ENCODE measurements at regions not wholly inside any gene's neighbourhood (a gene's known extent, or its start where the extent isn't known, plus 50 kb on each side); places are given as distances from the start of the nearest gene placed in this dataset.

DNA sequence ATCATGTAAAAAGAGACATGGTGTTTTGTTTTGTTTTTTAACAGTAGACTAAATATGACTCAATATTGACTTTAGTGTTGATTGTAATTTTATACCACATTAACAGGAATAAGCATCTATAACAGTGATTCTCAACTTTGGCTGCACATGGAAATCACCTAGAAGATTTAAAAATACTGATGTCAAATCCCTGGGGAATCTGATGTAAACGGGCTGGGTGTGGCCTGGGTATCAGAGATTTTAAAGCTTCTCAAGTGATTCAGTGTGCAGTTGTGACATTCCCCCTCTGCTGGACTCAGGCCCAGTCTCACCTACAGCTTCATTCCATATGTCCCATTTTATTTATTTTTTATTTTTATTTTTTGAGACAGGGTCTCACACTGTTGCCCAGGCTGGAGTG lies 82.8 kb upstream of the ATP8B1 start:
- DNase-seq (ENCODE audit: low read depth, low spot score): no peak
- Histone ChIP-seq H4K20me1 (ENCODE audit: control insufficient read depth, extremely low read depth, insufficient read depth, low read length) (no peaks in the 10 kb centered on the region), H3K4me1 (ENCODE audit: control insufficient read depth, extremely low read depth, insufficient read depth, low read length) (peaks cover 4% of the 10 kb centered on the region), H3K9me1 (ENCODE audit: control insufficient read depth, extremely low read depth, insufficient read depth, low read length) (no peaks in the 10 kb centered on the region), H3K27ac (ENCODE audit: control insufficient read depth, insufficient read depth, low read length) (no peak overlapping the region), H3K36me3 (ENCODE audit: control insufficient read depth in 2 of 2, extremely low read depth in 1 of 2, insufficient read depth in 2 of 2, low read length in 2 of 2) (no peaks in the 10 kb centered on the region), H3K79me2 (ENCODE audit: control insufficient read depth, insufficient read depth, low read length) (no peaks in the 10 kb centered on the region), H2AFZ (ENCODE audit: control insufficient read depth, low read length) (no peak overlapping the region), H3K9ac (ENCODE audit: control insufficient read depth, extremely low read depth, insufficient read depth, low read length) (no peak overlapping the region), H3K4me2 (ENCODE audit: control insufficient read depth, extremely low read depth, insufficient read depth, low read depth, low read length) (no peak overlapping the region), H3K4me3 (ENCODE audit: control insufficient read depth in 2 of 3, extremely low read depth in 1 of 3, insufficient read depth in 2 of 3, low read depth in 1 of 3, low read length in 3 of 3) (no peak overlapping the region), H3K9me3 (ENCODE audit: control insufficient read depth, low read depth, low read length) (peaks cover 4% of the 10 kb centered on the region), H3K27me3 (ENCODE audit: control insufficient read depth, extremely low read depth, insufficient read depth, low read length) (no peaks in the 10 kb centered on the region)
- FAIRE-seq: no peak
- dilution Hi-C loops (cut with MboI; ENCODE audit: extremely low pct_ligation_motif_present, low sequenced_read_pairs): loop anchor here (25.0 kb wide), 1 partner anchor 151 kb away; the partner anchor contains the start of gene NEDD4L
- TF ChIP-seq EZH2 (IDR thresholded peaks at IDR 0.05; ENCODE audit: low read length): no peak
- TF ChIP-seq, protein P1, sequence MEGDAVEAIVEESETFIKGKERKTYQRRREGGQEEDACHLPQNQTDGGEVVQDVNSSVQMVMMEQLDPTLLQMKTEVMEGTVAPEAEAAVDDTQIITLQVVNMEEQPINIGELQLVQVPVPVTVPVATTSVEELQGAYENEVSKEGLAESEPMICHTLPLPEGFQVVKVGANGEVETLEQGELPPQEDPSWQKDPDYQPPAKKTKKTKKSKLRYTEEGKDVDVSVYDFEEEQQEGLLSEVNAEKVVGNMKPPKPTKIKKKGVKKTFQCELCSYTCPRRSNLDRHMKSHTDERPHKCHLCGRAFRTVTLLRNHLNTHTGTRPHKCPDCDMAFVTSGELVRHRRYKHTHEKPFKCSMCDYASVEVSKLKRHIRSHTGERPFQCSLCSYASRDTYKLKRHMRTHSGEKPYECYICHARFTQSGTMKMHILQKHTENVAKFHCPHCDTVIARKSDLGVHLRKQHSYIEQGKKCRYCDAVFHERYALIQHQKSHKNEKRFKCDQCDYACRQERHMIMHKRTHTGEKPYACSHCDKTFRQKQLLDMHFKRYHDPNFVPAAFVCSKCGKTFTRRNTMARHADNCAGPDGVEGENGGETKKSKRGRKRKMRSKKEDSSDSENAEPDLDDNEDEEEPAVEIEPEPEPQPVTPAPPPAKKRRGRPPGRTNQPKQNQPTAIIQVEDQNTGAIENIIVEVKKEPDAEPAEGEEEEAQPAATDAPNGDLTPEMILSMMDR (optimal IDR thresholded peaks at IDR 0.05 in 1 of 3, IDR thresholded peaks at IDR 0.05 in 1 of 3, conservative IDR thresholded peaks at IDR 0.05 in 1 of 3; ENCODE audit: extremely low read depth in 1 of 3, insufficient read depth in 2 of 3, low read length in 3 of 3): no peak

DNA sequence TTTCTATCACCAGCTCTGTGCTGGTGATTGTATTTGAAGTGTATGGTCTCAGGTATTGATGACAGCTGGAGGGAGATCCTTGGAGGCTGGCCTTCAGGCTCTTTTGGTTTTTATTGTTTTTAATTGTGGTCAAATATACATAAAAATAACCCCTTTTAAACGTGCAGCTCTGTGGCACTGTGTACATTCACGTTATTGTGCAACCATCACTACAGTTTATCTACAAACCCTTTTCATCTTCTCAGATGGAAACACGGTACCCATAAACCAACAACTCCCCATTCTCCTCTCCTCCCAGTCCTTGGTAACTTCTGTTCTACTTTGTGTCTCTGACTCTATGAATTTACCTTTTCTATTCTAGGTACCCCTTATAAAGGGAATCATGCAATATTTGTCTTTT lies 79.3 kb upstream of the ATP8B1 start:
- H3K4me2 ChIP-seq (ENCODE audit: control insufficient read depth, extremely low read depth, insufficient read depth, low read depth, low read length): no peak overlapping the region
- no peak overlapping the region for H3K27ac ChIP-seq (ENCODE audit: control insufficient read depth, insufficient read depth, low read length)
- no peaks in the 10 kb centered on the region for H3K79me2 ChIP-seq (ENCODE audit: control insufficient read depth, insufficient read depth, low read length)
- TF ChIP-seq EZH2 (IDR thresholded peaks at IDR 0.05; ENCODE audit: low read length): no peak
- TF ChIP-seq, protein P1 (optimal IDR thresholded peaks at IDR 0.05 in 1 of 3, IDR thresholded peaks at IDR 0.05 in 1 of 3, conservative IDR thresholded peaks at IDR 0.05 in 1 of 3; ENCODE audit: extremely low read depth in 1 of 3, insufficient read depth in 2 of 3, low read length in 3 of 3): no peak
- H3K9me1 ChIP-seq (ENCODE audit: control insufficient read depth, extremely low read depth, insufficient read depth, low read length): no peaks in the 10 kb centered on the region
- no peaks in the 10 kb centered on the region for H3K36me3 ChIP-seq (ENCODE audit: control insufficient read depth in 2 of 2, extremely low read depth in 1 of 2, insufficient read depth in 2 of 2, low read length in 2 of 2)
- no peaks in the 10 kb centered on the region for H4K20me1 ChIP-seq (ENCODE audit: control insufficient read depth, extremely low read depth, insufficient read depth, low read length)
- dilution Hi-C loops (cut with MboI; ENCODE audit: extremely low pct_ligation_motif_present, low sequenced_read_pairs): loop anchor here (25.0 kb wide), 1 partner anchor 155 kb away; the partner anchor contains the start of gene NEDD4L
- no peaks in the 10 kb centered on the region for H3K27me3 ChIP-seq (ENCODE audit: control insufficient read depth, extremely low read depth, insufficient read depth, low read length)
- H2AFZ ChIP-seq (ENCODE audit: control insufficient read depth, low read length): no peak overlapping the region
- no peak overlapping the region for H3K4me3 ChIP-seq (ENCODE audit: control insufficient read depth in 2 of 3, extremely low read depth in 1 of 3, insufficient read depth in 2 of 3, low read depth in 1 of 3, low read length in 3 of 3)
- H3K9me3 ChIP-seq (ENCODE audit: control insufficient read depth, low read depth, low read length): peaks cover 7% of the 10 kb centered on the region
- FAIRE-seq (no peak), DNase-seq (ENCODE audit: low read depth, low spot score) (no peak)
- peaks cover 4% of the 10 kb centered on the region for H3K4me1 ChIP-seq (ENCODE audit: control insufficient read depth, extremely low read depth, insufficient read depth, low read length)
- no peak overlapping the region for H3K9ac ChIP-seq (ENCODE audit: control insufficient read depth, extremely low read depth, insufficient read depth, low read length)

Data from keratinocyte (primary cell).